T-helper 2 cell (primary cell): ENCODE measurements at regions not wholly inside any gene's neighbourhood (a gene's known extent, or its start where the extent isn't known, plus 50 kb on each side); places are given as distances from the start of the nearest gene placed in this dataset.
"Not testable (repeated sequence)": the region's sequence is repeated elsewhere in the genome, so short reads cannot be mapped to it uniquely, and the experiment has no call there.

Experiments used
- DNase-seq, 5 experiments: peaks; one replicate each; pipeline versions ENCODE4 v3.0.0 to v3.0.0-alpha.2; 2012 to 2022

DNA sequence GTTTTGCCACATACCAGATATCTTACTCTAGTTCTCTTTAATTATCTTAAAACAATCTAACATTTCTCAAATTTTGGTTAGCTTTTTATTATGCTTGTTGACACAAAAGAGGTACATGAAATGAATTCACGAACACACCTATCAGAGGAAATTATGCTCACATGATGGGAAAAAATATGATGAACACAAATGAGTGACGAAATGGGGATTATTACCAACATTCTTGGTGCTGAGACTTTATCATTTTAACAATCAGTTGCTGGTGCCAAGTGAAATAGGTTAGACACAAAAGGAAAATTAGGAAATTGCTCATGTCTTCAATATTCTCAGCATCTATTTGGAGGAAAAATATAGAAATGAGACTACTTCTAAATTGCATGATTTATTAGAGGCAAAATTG, 944.7 kb upstream of the NRXN1 start:
- DNase-seq: no peak

GRCh38 chr2:51971136-51971535, 939.2 kb upstream of the NRXN1 start:
- no peak for DNase-seq

GRCh38 chr2:51969347-51969746, 937.4 kb upstream of the NRXN1 start:
- DNase-seq: no peak

DNA sequence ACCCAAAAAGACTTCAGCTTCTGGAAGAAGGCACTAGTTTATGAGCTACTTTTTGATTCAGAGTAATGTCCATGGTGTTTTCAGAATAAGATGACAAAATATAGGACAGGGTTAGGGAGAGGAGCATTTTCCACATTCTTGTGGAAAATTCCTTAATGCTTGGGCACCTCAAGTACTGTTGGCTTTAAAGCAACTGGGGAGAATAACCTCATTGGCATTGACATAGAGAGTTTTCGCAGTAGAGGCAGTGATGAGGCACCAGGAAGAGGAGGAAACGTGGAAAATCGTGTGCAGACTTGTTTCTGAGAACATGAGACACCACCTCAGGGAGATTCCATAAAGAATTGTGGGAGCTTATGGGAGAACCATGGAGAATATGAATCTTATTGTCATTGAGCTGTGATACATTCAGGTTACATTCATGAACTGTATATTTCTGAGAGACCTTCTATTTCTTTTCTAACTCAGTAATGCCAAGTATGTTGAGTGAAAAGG, 929.0 kb upstream of the NRXN1 start:
- no peak for DNase-seq

DNA sequence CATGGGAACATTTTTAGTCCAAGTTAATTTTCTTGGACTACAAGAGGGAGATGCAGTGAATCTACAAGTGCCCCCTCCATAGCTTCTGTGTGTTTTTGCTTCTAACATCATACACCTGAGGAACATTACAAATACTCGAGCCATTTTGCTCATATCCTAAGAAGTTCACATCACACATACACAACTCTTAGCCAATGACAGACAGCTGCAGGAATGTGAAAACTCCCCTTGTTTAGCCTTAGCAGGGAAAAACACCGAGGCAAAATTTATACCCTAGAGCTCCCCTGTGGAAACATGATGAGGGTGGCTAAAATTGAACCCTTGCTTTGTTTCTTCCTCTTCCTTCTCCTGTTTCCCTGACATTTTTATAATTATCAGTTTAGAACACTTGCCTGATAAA, 928.3 kb upstream of the NRXN1 start:
- no peak for DNase-seq

DNA sequence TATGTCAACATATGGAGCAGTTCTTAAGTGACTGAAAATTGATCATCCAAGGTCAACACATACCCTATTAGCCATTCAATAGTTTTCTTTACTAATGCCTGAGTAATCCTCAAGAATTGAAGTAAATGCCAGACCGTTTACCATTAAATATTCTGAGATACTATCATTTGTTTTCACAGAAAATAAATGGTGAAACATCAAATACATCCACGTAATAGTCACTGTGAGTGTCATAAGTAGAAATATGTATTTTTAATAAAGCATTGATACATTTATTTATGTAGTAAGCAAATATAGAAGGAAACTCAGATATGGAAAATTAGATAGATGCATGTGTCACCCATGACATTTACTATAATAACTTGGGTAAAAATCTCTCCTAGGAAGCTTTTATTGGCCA, 927.8 kb upstream of the NRXN1 start:
- no peak for DNase-seq

GRCh38 chr2:51953931-51954330, 922.0 kb upstream of the NRXN1 start:
- DNase-seq: no peak

DNA sequence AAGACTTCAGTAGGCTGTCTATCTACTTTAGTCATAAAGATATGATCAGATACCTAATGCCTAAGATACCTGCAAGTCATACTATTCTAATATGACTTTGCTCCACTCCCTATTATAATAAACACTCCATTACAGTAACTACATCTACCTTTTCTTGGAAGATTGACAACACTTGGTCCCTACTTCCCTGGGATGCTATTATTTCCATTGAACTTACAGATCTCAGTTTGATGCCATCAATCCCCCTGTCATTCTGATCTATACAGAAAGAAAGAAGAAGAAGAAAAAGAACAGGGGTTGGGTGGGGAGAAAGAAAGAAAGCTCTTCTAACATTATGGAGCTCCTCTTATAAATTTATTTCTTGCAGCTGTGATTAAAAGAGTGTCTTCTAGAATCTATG, 889.1 kb upstream of the NRXN1 start:
- no peak for DNase-seq

- no peak for DNase-seq
Measured at GRCh38 chr2:51920509-51920908, 888.6 kb upstream of the NRXN1 start.

- no peak for DNase-seq
Measured at GRCh38 chr2:51919395-51919794, 887.5 kb upstream of the NRXN1 start.

DNA sequence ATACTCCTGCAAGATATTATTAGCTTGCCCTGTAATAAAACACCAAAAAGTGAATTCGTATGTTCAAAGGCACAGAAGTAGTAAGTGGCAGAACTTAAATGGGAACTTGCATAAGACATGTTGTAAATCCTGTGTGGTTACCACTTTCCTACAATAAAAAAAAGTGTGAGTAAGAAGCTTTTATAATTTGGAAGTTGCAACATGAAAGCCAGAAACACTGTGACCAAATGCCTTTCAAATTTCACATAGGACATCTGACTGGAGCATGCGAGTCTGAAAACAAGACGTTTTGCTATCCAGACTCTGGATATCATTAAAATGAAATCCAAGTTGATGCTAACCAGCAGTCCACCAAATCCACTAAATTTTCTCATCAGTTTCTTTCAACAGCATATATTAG, 886.2 kb upstream of the NRXN1 start:
- DNase-seq: no peak

- DNase-seq: no peak
Measured at GRCh38 chr2:51903728-51904127, 871.8 kb upstream of the NRXN1 start.

GRCh38 chr2:51899643-51900042, 867.7 kb upstream of the NRXN1 start:
- no peak for DNase-seq

DNA sequence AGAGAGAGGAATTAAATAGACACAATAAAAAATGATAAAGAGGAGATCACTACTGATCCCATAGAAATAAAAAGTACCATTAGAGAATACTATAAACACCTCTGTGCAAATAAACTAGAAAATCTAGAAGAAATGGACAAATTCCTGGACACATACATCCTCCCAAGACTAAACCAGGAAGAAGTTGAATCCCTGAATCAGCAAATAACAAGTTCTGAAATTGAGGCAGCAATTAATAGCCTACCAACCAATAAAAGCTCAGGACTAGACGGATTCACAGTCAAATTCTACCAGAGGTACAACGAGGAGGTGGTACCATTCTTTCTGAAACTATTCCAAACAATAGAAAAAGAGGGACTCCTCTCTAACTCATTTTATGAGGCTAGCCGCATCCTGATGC, 862.7 kb upstream of the NRXN1 start:
- DNase-seq: not testable (repeated sequence)

- no peak for DNase-seq
Measured at GRCh38 chr2:51888120-51888519, 856.2 kb upstream of the NRXN1 start.

GRCh38 chr2:51881673-51882072, 849.7 kb upstream of the NRXN1 start:
- no peak for DNase-seq

GRCh38 chr2:51880153-51880552, 848.2 kb upstream of the NRXN1 start:
- DNase-seq: no peak

DNA sequence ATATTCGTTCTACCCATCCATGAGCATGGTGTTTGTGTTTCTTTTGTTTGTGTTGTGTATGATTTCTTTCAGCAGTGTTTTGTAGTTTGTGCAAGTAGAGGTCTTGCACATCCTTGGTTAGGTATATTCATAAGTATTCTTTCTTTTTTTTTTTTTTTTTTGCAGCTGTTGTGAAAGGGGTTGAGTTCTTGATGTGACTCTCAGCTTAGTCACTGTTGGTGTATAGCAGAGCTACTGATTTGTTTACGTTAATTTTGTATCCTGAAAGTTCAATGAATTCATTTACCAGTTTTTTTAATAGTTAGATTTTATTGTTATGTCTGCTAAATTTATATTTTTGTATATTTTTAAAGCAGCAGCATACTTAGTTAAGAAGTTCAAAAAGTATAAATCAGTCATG, 834.4 kb upstream of the NRXN1 start:
- no peak for DNase-seq

GRCh38 chr2:51859260-51859659, 827.3 kb upstream of the NRXN1 start:
- DNase-seq: no peak

DNA sequence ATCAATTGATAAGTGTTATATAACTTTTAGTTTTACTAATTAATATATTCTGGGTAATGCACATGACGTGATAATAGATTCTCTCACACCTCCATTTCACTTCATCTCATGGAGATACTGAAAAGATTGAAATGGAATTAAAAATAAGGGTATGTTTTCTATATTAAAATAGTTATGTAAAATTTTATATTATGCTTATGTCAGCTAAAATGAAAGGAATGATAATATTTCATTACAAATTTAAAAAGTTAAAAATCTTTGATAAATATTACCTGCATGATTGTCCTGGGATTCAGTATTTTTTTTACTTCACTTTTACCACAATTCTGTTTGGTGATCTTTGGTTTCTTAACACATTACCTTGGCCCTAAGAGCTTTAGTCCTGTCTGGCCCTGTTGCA, 823.8 kb upstream of the NRXN1 start:
- DNase-seq: no peak

GRCh38 chr2:51846796-51847195, 814.9 kb upstream of the NRXN1 start:
- no peak for DNase-seq

DNA sequence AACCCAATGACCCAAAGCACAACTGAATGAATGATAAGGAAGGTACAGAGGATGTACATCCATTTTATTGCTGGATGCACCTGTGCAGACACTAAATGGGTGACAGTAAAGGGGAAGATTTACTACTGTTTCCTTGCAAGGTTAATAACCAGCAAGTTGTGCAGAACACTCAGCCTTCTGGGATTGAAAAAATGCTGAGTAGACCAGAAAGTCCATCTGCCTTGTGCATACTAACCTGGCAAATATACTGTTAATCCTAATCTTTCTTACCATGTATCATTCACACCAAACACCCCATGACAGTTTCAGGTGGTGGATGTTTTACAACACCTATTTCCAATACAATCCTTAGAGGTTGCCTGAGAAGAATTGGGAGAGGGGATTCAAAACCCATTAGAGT, 814.1 kb upstream of the NRXN1 start:
- DNase-seq: no peak

- no peak for DNase-seq
Measured at GRCh38 chr2:51844596-51844995, 812.7 kb upstream of the NRXN1 start.

DNA sequence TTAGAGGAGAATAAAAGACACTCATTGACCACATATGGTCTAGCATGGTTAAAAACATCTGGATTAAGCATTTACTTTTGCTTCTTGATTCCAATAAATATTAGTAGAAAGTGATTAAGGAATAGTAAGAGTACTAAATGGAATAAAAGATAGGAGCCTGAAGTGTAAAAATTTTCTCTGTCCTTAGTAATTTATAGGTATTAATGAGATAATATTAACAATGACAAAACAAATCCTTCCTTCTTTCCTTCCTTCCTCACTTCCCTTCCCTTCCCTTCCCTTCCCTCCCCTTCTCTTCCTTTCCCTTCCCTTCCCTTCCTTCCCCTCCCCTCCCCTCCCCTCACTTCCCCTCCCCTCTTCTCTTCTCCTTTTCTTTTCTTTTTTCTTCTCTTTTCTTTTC, 797.5 kb upstream of the NRXN1 start:
- DNase-seq: no peak

- no peak for DNase-seq
Measured at GRCh38 chr2:51825823-51826222, 793.9 kb upstream of the NRXN1 start.

DNA sequence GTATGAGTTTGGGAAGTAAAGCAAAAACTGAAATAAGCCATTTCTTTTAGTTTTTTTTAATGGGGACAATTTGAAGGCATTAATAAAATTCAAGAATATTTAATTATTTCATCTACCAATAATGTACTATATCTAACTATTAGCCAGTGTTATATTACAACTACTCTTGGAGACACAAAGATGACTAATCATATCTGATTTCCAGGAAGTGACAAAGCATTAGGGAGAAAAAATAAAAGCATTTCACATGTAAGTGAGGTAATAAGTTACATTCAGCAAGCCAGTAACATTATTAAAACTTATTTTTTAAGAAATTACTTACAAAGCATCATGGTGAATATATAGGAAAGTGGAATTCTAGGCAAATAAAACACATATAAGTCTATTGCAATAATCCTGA, 781.3 kb upstream of the NRXN1 start:
- DNase-seq: no peak
